Effector CD4-positive, alpha-beta T cell (primary cell): ENCODE measurements at regions not wholly inside any gene's neighbourhood (a gene's known extent, or its start where the extent isn't known, plus 50 kb on each side); places are given as distances from the start of the nearest gene placed in this dataset.
"Not testable (repeated sequence)": the region's sequence is repeated elsewhere in the genome, so short reads cannot be mapped to it uniquely, and the experiment has no call there.

Experiments
- DNase-seq: peaks from one replicate; pipeline ENCODE4 v3.0.0-alpha.2; 2020

- no peak for DNase-seq
These were observed 353.7 kb upstream of the SGO1 start for GRCh38 chr3:20539666-20540065.

- DNase-seq = no peak
These were observed 351.2 kb upstream of the SGO1 start for GRCh38 chr3:20537234-20537633.

GRCh38 chr3:20529911-20530310 lies 343.9 kb upstream of the SGO1 start:
- no peak for DNase-seq

GRCh38 chr3:20528180-20528770 lies 342.3 kb upstream of the SGO1 start:
- no peak for DNase-seq

GRCh38 chr3:20527368-20527767 lies 341.4 kb upstream of the SGO1 start:
- DNase-seq = no peak

GRCh38 chr3:20524328-20524727 lies 338.3 kb upstream of the SGO1 start:
- no peak for DNase-seq

- no peak for DNase-seq
These were observed 337.3 kb upstream of the SGO1 start for GRCh38 chr3:20523293-20523692.

GRCh38 chr3:20517316-20517715 lies 331.3 kb upstream of the SGO1 start:
- DNase-seq = not testable (repeated sequence)

- DNase-seq = no peak
These were observed 330.3 kb upstream of the SGO1 start for GRCh38 chr3:20516311-20516710.

GRCh38 chr3:20515834-20516233 lies 329.8 kb upstream of the SGO1 start:
- no peak for DNase-seq

- no peak for DNase-seq
These were observed 326.0 kb upstream of the SGO1 start for GRCh38 chr3:20511863-20512505.

GRCh38 chr3:20510396-20510795 lies 324.4 kb upstream of the SGO1 start:
- DNase-seq = no peak

GRCh38 chr3:20503394-20504082 lies 317.5 kb upstream of the SGO1 start:
- DNase-seq = no peak

GRCh38 chr3:20490996-20491395 lies 305.0 kb upstream of the SGO1 start:
- no peak for DNase-seq

- no peak for DNase-seq
These were observed 302.1 kb upstream of the SGO1 start for GRCh38 chr3:20488151-20488550.

GRCh38 chr3:20484126-20484525 lies 298.1 kb upstream of the SGO1 start:
- DNase-seq = no peak

GRCh38 chr3:20482350-20482749 lies 296.3 kb upstream of the SGO1 start:
- DNase-seq = no peak

- DNase-seq = no peak
These were observed 294.9 kb upstream of the SGO1 start for GRCh38 chr3:20480786-20481365.

GRCh38 chr3:20478436-20478835 lies 292.4 kb upstream of the SGO1 start:
- no peak for DNase-seq

- not testable (repeated sequence) for DNase-seq
These were observed 278.2 kb upstream of the SGO1 start for GRCh38 chr3:20464237-20464636.

GRCh38 chr3:20462723-20463122 lies 276.7 kb upstream of the SGO1 start:
- DNase-seq = no peak

- DNase-seq = no peak
These were observed 276.2 kb upstream of the SGO1 start for GRCh38 chr3:20462226-20462625.

GRCh38 chr3:20458994-20459716 lies 273.1 kb upstream of the SGO1 start:
- DNase-seq = no peak
